ENCODE measurements at regions not wholly inside any gene's neighbourhood (a gene's known extent, or its start where the extent isn't known, plus 50 kb on each side); places are given as distances from the start of the nearest gene placed in this dataset.

- Histone ChIP-seq H4K20me1 (replicated peaks; ENCODE audit: insufficient read depth) (no peaks in the 10 kb centered on the region), H3K4me2 (no peak overlapping the region), H3K4me3 (no peak overlapping the region), H2AFZ (no peak overlapping the region), H3K36me3 (ENCODE audit: insufficient read depth) (no peaks in the 10 kb centered on the region), H3F3A (replicated peaks; ENCODE audit: low read depth) (no peaks in the 10 kb centered on the region), H3K27me3 (ENCODE audit: insufficient read depth) (no peaks in the 10 kb centered on the region), H3K79me2 (replicated peaks; ENCODE audit: insufficient read depth) (no peaks in the 10 kb centered on the region), H3K9me2 (ENCODE audit: insufficient read depth) (peaks cover 3% of the 10 kb centered on the region; the same call in 1 of the 2 replicates), H3K4me1 (ENCODE audit: insufficient read depth) (no peaks in the 10 kb centered on the region), H3K27ac (ENCODE audit: low read depth) (no peak overlapping the region)
- peaks cover 13% of the 10 kb centered on the region; the same call in 2 of the 3 replicates for H3K9me3 Mint-ChIP-seq
- H3K36me3 Mint-ChIP-seq (ENCODE audit: low read depth): no peaks in the 10 kb centered on the region
- no peak for ATAC-seq
- no peaks in the 10 kb centered on the region for H3K4me1 Mint-ChIP-seq
- H3K4me3 Mint-ChIP-seq: no peak overlapping the region
- TF ChIP-seq, protein P1, sequence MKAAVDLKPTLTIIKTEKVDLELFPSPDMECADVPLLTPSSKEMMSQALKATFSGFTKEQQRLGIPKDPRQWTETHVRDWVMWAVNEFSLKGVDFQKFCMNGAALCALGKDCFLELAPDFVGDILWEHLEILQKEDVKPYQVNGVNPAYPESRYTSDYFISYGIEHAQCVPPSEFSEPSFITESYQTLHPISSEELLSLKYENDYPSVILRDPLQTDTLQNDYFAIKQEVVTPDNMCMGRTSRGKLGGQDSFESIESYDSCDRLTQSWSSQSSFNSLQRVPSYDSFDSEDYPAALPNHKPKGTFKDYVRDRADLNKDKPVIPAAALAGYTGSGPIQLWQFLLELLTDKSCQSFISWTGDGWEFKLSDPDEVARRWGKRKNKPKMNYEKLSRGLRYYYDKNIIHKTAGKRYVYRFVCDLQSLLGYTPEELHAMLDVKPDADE (IDR thresholded peaks at IDR 0.05): no peak
- TF ChIP-seq ZNF114 (CRISPR knock-in tag; IDR thresholded peaks at IDR 0.05) (no peak), ZNF331 (CRISPR knock-in tag; IDR thresholded peaks at IDR 0.05; ENCODE audit: low read depth) (no peak), CREB1 (CRISPR knock-in tag; IDR thresholded peaks at IDR 0.05; ENCODE audit: low read depth) (no peak), JUNB (IDR thresholded peaks at IDR 0.05; ENCODE audit: unreplicated experiment) (no peak), POLR2AphosphoS5 (IDR thresholded peaks at IDR 0.05; ENCODE audit: low read depth) (no peak), EZH2 (IDR thresholded peaks at IDR 0.05; ENCODE audit: low read depth, unreplicated experiment) (no peak), NANOG (IDR thresholded peaks at IDR 0.05; ENCODE audit: borderline replicate concordance) (no peak)
- TF ChIP-seq, protein P2, sequence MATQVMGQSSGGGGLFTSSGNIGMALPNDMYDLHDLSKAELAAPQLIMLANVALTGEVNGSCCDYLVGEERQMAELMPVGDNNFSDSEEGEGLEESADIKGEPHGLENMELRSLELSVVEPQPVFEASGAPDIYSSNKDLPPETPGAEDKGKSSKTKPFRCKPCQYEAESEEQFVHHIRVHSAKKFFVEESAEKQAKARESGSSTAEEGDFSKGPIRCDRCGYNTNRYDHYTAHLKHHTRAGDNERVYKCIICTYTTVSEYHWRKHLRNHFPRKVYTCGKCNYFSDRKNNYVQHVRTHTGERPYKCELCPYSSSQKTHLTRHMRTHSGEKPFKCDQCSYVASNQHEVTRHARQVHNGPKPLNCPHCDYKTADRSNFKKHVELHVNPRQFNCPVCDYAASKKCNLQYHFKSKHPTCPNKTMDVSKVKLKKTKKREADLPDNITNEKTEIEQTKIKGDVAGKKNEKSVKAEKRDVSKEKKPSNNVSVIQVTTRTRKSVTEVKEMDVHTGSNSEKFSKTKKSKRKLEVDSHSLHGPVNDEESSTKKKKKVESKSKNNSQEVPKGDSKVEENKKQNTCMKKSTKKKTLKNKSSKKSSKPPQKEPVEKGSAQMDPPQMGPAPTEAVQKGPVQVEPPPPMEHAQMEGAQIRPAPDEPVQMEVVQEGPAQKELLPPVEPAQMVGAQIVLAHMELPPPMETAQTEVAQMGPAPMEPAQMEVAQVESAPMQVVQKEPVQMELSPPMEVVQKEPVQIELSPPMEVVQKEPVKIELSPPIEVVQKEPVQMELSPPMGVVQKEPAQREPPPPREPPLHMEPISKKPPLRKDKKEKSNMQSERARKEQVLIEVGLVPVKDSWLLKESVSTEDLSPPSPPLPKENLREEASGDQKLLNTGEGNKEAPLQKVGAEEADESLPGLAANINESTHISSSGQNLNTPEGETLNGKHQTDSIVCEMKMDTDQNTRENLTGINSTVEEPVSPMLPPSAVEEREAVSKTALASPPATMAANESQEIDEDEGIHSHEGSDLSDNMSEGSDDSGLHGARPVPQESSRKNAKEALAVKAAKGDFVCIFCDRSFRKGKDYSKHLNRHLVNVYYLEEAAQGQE (IDR thresholded peaks at IDR 0.05; ENCODE audit: unreplicated experiment): no peak
- TF ChIP-seq, protein P3, sequence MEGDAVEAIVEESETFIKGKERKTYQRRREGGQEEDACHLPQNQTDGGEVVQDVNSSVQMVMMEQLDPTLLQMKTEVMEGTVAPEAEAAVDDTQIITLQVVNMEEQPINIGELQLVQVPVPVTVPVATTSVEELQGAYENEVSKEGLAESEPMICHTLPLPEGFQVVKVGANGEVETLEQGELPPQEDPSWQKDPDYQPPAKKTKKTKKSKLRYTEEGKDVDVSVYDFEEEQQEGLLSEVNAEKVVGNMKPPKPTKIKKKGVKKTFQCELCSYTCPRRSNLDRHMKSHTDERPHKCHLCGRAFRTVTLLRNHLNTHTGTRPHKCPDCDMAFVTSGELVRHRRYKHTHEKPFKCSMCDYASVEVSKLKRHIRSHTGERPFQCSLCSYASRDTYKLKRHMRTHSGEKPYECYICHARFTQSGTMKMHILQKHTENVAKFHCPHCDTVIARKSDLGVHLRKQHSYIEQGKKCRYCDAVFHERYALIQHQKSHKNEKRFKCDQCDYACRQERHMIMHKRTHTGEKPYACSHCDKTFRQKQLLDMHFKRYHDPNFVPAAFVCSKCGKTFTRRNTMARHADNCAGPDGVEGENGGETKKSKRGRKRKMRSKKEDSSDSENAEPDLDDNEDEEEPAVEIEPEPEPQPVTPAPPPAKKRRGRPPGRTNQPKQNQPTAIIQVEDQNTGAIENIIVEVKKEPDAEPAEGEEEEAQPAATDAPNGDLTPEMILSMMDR (conservative IDR thresholded peaks at IDR 0.05; ENCODE audit: low read depth in 2 of 2): no peak
- TF ChIP-seq, protein P4, sequence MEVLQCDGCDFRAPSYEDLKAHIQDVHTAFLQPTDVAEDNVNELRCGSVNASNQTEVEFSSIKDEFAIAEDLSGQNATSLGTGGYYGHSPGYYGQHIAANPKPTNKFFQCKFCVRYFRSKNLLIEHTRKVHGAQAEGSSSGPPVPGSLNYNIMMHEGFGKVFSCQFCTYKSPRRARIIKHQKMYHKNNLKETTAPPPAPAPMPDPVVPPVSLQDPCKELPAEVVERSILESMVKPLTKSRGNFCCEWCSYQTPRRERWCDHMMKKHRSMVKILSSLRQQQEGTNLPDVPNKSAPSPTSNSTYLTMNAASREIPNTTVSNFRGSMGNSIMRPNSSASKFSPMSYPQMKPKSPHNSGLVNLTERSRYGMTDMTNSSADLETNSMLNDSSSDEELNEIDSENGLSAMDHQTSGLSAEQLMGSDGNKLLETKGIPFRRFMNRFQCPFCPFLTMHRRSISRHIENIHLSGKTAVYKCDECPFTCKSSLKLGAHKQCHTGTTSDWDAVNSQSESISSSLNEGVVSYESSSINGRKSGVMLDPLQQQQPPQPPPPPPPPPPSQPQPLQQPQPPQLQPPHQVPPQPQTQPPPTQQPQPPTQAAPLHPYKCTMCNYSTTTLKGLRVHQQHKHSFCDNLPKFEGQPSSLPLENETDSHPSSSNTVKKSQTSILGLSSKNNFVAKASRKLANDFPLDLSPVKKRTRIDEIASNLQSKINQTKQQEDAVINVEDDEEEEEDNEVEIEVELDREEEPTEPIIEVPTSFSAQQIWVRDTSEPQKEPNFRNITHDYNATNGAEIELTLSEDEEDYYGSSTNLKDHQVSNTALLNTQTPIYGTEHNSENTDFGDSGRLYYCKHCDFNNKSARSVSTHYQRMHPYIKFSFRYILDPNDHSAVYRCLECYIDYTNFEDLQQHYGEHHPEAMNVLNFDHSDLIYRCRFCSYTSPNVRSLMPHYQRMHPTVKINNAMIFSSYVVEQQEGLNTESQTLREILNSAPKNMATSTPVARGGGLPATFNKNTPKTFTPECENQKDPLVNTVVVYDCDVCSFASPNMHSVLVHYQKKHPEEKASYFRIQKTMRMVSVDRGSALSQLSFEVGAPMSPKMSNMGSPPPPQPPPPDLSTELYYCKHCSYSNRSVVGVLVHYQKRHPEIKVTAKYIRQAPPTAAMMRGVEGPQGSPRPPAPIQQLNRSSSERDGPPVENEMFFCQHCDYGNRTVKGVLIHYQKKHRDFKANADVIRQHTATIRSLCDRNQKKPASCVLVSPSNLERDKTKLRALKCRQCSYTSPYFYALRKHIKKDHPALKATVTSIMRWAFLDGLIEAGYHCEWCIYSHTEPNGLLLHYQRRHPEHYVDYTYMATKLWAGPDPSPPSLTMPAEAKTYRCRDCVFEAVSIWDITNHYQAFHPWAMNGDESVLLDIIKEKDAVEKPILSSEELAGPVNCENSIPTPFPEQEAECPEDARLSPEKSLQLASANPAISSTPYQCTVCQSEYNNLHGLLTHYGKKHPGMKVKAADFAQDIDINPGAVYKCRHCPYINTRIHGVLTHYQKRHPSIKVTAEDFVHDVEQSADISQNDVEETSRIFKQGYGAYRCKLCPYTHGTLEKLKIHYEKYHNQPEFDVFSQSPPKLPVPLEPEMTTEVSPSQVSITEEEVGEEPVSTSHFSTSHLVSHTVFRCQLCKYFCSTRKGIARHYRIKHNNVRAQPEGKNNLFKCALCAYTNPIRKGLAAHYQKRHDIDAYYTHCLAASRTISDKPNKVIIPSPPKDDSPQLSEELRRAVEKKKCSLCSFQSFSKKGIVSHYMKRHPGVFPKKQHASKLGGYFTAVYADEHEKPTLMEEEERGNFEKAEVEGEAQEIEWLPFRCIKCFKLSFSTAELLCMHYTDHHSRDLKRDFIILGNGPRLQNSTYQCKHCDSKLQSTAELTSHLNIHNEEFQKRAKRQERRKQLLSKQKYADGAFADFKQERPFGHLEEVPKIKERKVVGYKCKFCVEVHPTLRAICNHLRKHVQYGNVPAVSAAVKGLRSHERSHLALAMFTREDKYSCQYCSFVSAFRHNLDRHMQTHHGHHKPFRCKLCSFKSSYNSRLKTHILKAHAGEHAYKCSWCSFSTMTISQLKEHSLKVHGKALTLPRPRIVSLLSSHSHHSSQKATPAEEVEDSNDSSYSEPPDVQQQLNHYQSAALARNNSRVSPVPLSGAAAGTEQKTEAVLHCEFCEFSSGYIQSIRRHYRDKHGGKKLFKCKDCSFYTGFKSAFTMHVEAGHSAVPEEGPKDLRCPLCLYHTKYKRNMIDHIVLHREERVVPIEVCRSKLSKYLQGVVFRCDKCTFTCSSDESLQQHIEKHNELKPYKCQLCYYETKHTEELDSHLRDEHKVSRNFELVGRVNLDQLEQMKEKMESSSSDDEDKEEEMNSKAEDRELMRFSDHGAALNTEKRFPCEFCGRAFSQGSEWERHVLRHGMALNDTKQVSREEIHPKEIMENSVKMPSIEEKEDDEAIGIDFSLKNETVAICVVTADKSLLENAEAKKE (CRISPR knock-in tag; IDR thresholded peaks at IDR 0.05): no peak
- DNase-seq (ENCODE audit: low spot score): no peak
- H3K27ac Mint-ChIP-seq: no peak overlapping the region
- no peaks in the 10 kb centered on the region for H3K27me3 Mint-ChIP-seq (ENCODE audit: insufficient read depth, low read depth, poor library complexity)
Measured at GRCh38 chr11:86724137-86724536, 51.7 kb upstream of the ME3 start.

All from GM23338 (cell line).